Endothelial cell of umbilical vein (primary cell): ENCODE measurements at regions not wholly inside any gene's neighbourhood (a gene's known extent, or its start where the extent isn't known, plus 50 kb on each side); places are given as distances from the start of the nearest gene placed in this dataset.

ENCODE experiments used
- BruUV-seq: library from RNA; stranded (reverse); fragments of 400-500 nt; replicated peaks from 2 replicates; lab custom pipeline; 2021; lab: Mats Ljungman, UMichigan
- CTCF ChIA-PET: fragments of 300-600, 350-600 bp; sonication (Branson Sonifier 250); formaldehyde crosslinking; loops from one replicate; lab custom pipeline; 2021; ENCODE audit warnings: antibody characterized with exemption, inconsistent platforms; lab: Charles Lee
- POLR2A ChIA-PET: fragments of 300-600, 350-600 bp; sonication (Branson Sonifier 250); formaldehyde crosslinking; loops from one replicate; lab custom pipeline; 2021; ENCODE audit warnings: antibody characterized with exemption, inconsistent platforms; lab: Charles Lee
- DNase-seq: peaks from one replicate; pipeline ENCODE4 v3.0.0-alpha.2; 2011; ENCODE audit warnings: low read depth, low spot score
- FAIRE-seq: peaks from 2 replicates; lab custom pipeline; 2011; peaks lifted over from hg19 to GRCh38; lab: Jason Lieb, UNC
- H2AFZ ChIP-seq: 2 replicates; pipeline ENCODE4 v1.6.0; 2012; ENCODE audit warnings: low read depth, low read length, control low read depth, inconsistent platforms
- H3K27ac ChIP-seq: 2 replicates; pipeline ENCODE4 v1.5.1; 2011; ENCODE audit warnings: low read depth, mild to moderate bottlenecking, control low read depth, low read length, moderate library complexity; ENCODE audit not compliant: insufficient read depth
- H3K27me3 ChIP-seq, 2 experiments: 2 replicates each; pipeline versions ENCODE4 v1.6.0 to v1.6.1; 2011; ENCODE audit warnings: low read length in 2 of 2, mixed read lengths in 1 of 2; ENCODE audit not compliant: control insufficient read depth in 2 of 2, insufficient read depth in 2 of 2
- H3K36me3 ChIP-seq, 2 experiments: 2 replicates in 1 of 2; 3 replicates in 1 of 2; pipeline ENCODE4 v1.5.1; 2011; ENCODE audit warnings: low read length in 2 of 2, mild to moderate bottlenecking in 1 of 2, moderate library complexity in 1 of 2; ENCODE audit not compliant: control insufficient read depth in 2 of 2, insufficient read depth in 2 of 2; ENCODE audit errors: extremely low read depth in 1 of 2
- H3K4me1 ChIP-seq: 3 replicates; pipeline ENCODE4 v1.5.1; 2011; ENCODE audit warnings: mild to moderate bottlenecking, low read length; ENCODE audit not compliant: control insufficient read depth, insufficient read depth; ENCODE audit errors: extremely low read depth
- H3K4me2 ChIP-seq: 2 replicates; pipeline ENCODE4 v1.6.1; 2011; ENCODE audit warnings: low read length, control low read depth, mixed read lengths; ENCODE audit not compliant: insufficient read depth
- H3K4me3 ChIP-seq, 3 experiments: fragments of 200-600 bp in 1 of 3; sonication (generic), shearing (Covaris generic) in 1 of 3; replicated peaks in 1 of 3; 2 replicates each; pipeline ENCODE4 v1.5.1; 2011 to 2016; ENCODE audit warnings: control low read depth in 3 of 3, low read length in 3 of 3, mild to moderate bottlenecking in 2 of 3, inconsistent platforms in 1 of 3, low read depth in 1 of 3, moderate library complexity in 1 of 3; ENCODE audit not compliant: insufficient read depth in 1 of 3
- H3K79me2 ChIP-seq: 2 replicates; pipeline ENCODE4 v1.6.0; 2012; ENCODE audit warnings: low read length, inconsistent platforms; ENCODE audit not compliant: control insufficient read depth, insufficient read depth
- H3K9ac ChIP-seq: replicated peaks from 2 replicates; pipeline ENCODE3; 2011; ENCODE audit warnings: low read length, control low read depth; ENCODE audit not compliant: insufficient read depth; ENCODE audit errors: extremely low read depth
- H3K9me1 ChIP-seq: replicated peaks from 3 replicates; pipeline ENCODE4 v1.6.0; 2011; ENCODE audit warnings: mild to moderate bottlenecking, low read length; ENCODE audit not compliant: control insufficient read depth, insufficient read depth; ENCODE audit errors: extremely low read depth
- H3K9me3 ChIP-seq: replicated peaks from 2 replicates; pipeline ENCODE4 v1.5.1; 2012; ENCODE audit warnings: low read length, inconsistent platforms; ENCODE audit not compliant: control insufficient read depth, insufficient read depth
- H4K20me1 ChIP-seq: replicated peaks from 2 replicates; pipeline ENCODE3; 2011; ENCODE audit warnings: mild to moderate bottlenecking, low read length; ENCODE audit not compliant: control insufficient read depth, insufficient read depth; ENCODE audit errors: extremely low read depth
- CTCF ChIP-seq, 2 donors: IDR thresholded peaks; 1 replicate in 1 of 2; 2 replicates in 1 of 2; pipeline ENCODE4 v1.5.1; 2011; ENCODE audit warnings: low read length in 2 of 2, mild to moderate bottlenecking in 2 of 2, moderate library complexity in 2 of 2, control low read depth in 1 of 2, inconsistent platforms in 1 of 2, low read depth in 1 of 2; ENCODE audit not compliant: insufficient read depth in 1 of 2; ENCODE audit errors: extremely low read depth in 1 of 2
- FOS ChIP-seq: IDR thresholded peaks from 2 replicates; pipeline ENCODE4 v1.6.1; 2011; ENCODE audit warnings: mild to moderate bottlenecking, low read length, moderate library complexity, borderline replicate concordance; ENCODE audit not compliant: insufficient read depth
- GATA2 ChIP-seq: IDR thresholded peaks from 2 replicates; pipeline ENCODE4 v1.7.0; 2011; ENCODE audit warnings: low read depth, mild to moderate bottlenecking, moderate library complexity, mixed read lengths, low read length; ENCODE audit not compliant: insufficient read length, insufficient read depth
- JUN ChIP-seq: IDR thresholded peaks from 2 replicates; pipeline ENCODE4 v1.6.1; 2011; ENCODE audit warnings: borderline replicate concordance, low read depth; ENCODE audit not compliant: insufficient read length, insufficient read depth
- POLR2A ChIP-seq: IDR thresholded peaks from 2 replicates; pipeline ENCODE4 v1.6.1; 2012; ENCODE audit warnings: low read depth, mild to moderate bottlenecking, control low read depth, low read length
- dilution Hi-C: fragments of 300-500 bp; cut with MboI; formaldehyde crosslinking; loops from one replicate; pipeline ENCODE4 v1.15.0; 2019; ENCODE audit warnings: low sequenced_read_pairs; ENCODE audit not compliant: extremely low pct_ligation_motif_present
- intact Hi-C: fragments of 100-400 bp; cut with micrococcal nuclease; formaldehyde crosslinking; loops from one replicate; pipeline ENCODE4 v1.10.0; 2022

GRCh38 chr4:103374306-103374705 lies 176.2 kb upstream of the CENPE start:
- Histone ChIP-seq H3K9ac (no peak overlapping the region), H3K79me2 (no peaks in the 10 kb centered on the region), H3K4me2 (no peak overlapping the region), H3K27ac (no peak overlapping the region), H3K27me3 (no peaks in the 10 kb centered on the region), H3K9me3 (no peaks in the 10 kb centered on the region), H4K20me1 (no peaks in the 10 kb centered on the region), H3K9me1 (no peaks in the 10 kb centered on the region), H3K4me3 (no peak overlapping the region), H3K36me3 (no peaks in the 10 kb centered on the region), H2AFZ (no peak overlapping the region), H3K4me1 (peaks cover 18% of the 10 kb centered on the region)
- CTCF ChIA-PET: no interaction called here
- FAIRE-seq (no peak), DNase-seq (no peak)
- BruUV-seq: no TSS peak
- POLR2A ChIA-PET: no interaction called here
- dilution Hi-C loops: no loop called here
- TF ChIP-seq JUN: no peak
- no peak for TF ChIP-seq POLR2A
- intact Hi-C loops: no loop called here

- H3K27me3 ChIP-seq: no peaks in the 10 kb centered on the region
- dilution Hi-C loops: no loop called here
- H3K27ac ChIP-seq: peak overlapping the region; percentile 55
- peaks cover 18% of the 10 kb centered on the region for H3K4me1 ChIP-seq
- H3K9ac ChIP-seq: no peak overlapping the region
- H3K9me3 ChIP-seq: no peaks in the 10 kb centered on the region
- intact Hi-C loops: no loop called here
- FAIRE-seq (peak; percentile 82), DNase-seq (peak; percentile 11)
- no peaks in the 10 kb centered on the region for H3K36me3 ChIP-seq
- ChIA-PET CTCF (no interaction called here), POLR2A (no interaction called here)
- H4K20me1 ChIP-seq: no peaks in the 10 kb centered on the region
- H2AFZ ChIP-seq: peak overlapping the region; percentile 48
- BruUV-seq: no TSS peak
- no peaks in the 10 kb centered on the region for H3K9me1 ChIP-seq
- no peak overlapping the region for H3K4me3 ChIP-seq
- peak overlapping the region; percentile 17 for H3K4me2 ChIP-seq
- TF ChIP-seq CTCF (IDR thresholded peaks at IDR 0.05; ENCODE audit: extremely low read depth in 1 of 2, insufficient read depth in 1 of 2, low read depth in 1 of 2, low read length in 2 of 2) (no peak), FOS (peak; percentile 49), GATA2 (peak; percentile 87)
- no peaks in the 10 kb centered on the region for H3K79me2 ChIP-seq
Observed at GRCh38 chr4:103372002-103372558, 173.9 kb upstream of the CENPE start.
